Fibroblast of the aortic adventitia (primary cell): ENCODE measurements at regions not wholly inside any gene's neighbourhood (a gene's known extent, or its start where the extent isn't known, plus 50 kb on each side); places are given as distances from the start of the nearest gene placed in this dataset. TPM values are rescaled to one million over a fixed set of nuclear protein-coding genes. Genes with fewer than 3 reads are reported as not detected.

Experiments
- DNase-seq: peaks from one replicate; pipeline ENCODE4 v3.0.0-alpha.2; 2010; ENCODE audit warnings: low read depth
- H3K4me3 ChIP-seq: 2 replicates; pipeline ENCODE4 v1.5.1; 2011; ENCODE audit warnings: low read depth, mild to moderate bottlenecking, control low read depth, low read length, moderate library complexity
- small RNA-seq: library from RNA; depleted of rRNA; stranded (forward); fragments of <200 nt; gene quantifications from one replicate; pipeline ENCODE3, GENCODE V24; 2012
- TF ChIP-seq, protein P1 (sequence below): IDR thresholded peaks from 2 replicates; pipeline ENCODE4 v1.5.1; 2011; ENCODE audit warnings: mild to moderate bottlenecking, low read length, control low read depth, inconsistent platforms; ENCODE audit not compliant: insufficient read depth

DNA sequence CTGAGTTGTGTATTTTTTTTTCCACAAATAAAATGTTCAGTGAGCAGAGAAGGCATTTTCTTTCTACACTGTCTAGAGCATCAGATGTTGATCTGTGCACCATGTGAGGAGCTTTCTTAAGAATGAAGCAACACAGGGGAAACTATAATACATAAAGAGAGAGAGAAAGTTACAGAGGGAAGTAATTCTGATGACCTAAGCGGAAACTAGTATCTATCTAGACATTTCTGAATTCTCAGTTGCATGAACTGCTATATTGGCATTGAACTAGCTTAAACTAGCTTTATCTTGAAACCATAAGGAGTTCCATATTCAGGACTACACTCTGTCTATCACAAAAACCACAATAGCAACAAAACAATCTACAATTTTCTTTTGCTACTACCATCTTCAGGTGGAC is 822.4 kb downstream of the VGLL3 start:
- TF ChIP-seq, protein P1, sequence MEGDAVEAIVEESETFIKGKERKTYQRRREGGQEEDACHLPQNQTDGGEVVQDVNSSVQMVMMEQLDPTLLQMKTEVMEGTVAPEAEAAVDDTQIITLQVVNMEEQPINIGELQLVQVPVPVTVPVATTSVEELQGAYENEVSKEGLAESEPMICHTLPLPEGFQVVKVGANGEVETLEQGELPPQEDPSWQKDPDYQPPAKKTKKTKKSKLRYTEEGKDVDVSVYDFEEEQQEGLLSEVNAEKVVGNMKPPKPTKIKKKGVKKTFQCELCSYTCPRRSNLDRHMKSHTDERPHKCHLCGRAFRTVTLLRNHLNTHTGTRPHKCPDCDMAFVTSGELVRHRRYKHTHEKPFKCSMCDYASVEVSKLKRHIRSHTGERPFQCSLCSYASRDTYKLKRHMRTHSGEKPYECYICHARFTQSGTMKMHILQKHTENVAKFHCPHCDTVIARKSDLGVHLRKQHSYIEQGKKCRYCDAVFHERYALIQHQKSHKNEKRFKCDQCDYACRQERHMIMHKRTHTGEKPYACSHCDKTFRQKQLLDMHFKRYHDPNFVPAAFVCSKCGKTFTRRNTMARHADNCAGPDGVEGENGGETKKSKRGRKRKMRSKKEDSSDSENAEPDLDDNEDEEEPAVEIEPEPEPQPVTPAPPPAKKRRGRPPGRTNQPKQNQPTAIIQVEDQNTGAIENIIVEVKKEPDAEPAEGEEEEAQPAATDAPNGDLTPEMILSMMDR, result no peak
- DNase-seq, result no peak
- no peak overlapping the region for H3K4me3 ChIP-seq

- DNase-seq, result no peak
- no peak overlapping the region for H3K4me3 ChIP-seq
- TF ChIP-seq, protein P1, result no peak
These were observed 828.4 kb downstream of the VGLL3 start for GRCh38 chr3:86162521-86162920.

DNA sequence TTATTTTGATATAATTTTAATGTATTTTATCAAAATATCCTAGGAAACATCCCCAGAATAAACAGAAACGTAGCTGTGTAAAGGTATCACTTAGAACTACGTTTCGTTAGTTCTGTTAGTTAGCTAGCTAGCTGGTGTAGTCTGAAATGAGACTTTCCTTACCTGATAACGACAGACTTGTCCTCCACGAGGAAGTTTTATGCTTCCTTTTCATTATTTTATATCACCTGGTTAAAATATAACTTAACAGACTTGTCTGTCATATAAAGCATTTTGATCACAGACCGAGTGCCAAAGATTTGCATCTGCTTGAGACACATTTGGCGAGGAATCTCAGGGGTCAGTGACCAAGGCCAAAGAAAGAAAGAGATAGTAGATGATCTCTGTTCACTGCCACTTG is 829.5 kb downstream of the VGLL3 start:
- TF ChIP-seq, protein P1, result no peak
- no peak for DNase-seq
- no peak overlapping the region for H3K4me3 ChIP-seq

- DNase-seq, result no peak
- TF ChIP-seq, protein P1, result no peak
- H3K4me3 ChIP-seq, result no peak overlapping the region
These were observed 838.3 kb downstream of the VGLL3 start for GRCh38 chr3:86152620-86153019.

DNA sequence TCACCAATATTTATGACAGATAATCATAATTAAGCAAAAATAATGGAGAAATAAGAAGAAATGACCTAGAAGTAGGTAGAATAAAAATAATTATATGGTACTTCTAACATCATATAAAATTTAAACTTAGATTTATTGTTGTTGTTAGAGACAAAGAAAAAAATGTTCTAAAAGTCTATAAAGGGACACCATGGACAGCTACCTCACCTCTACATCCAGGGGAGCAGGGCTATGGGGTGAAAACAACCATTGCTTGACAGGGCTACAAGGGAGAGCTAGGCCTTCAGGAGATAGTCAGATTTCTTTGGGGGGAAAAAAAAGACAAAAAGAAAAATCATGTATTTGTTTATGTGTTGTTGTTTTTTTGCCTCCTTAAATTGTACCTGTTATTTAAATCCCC is 841.9 kb downstream of the VGLL3 start:
- TF ChIP-seq, protein P1, result no peak
- H3K4me3 ChIP-seq, result no peak overlapping the region
- DNase-seq, result no peak

DNA sequence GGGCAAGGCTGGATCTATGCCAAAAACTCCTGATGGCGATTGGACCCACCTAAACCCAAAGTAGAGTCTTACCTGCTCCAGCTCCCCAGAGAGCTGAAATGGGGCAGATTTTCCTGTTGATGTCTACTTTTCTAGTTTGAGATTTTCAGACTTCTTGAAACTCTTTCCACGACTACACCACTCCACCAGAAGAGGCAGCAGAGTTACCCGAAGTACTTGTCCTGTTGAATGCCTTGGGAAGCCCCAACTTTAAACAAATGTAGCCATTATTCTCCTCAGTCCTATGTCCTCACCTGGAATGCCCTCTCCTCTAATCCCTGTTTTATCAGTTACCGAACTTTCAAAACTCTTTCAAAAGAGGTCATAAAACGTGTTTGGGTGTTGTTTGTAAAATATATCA is 843.8 kb downstream of the VGLL3 start:
- H3K4me3 ChIP-seq, result no peak overlapping the region
- no peak for DNase-seq
- TF ChIP-seq, protein P1, result no peak

GRCh38 chr3:86126552-86126951 is 864.4 kb downstream of the VGLL3 start:
- TF ChIP-seq, protein P1, result no peak

More at GRCh38 chr3:86126552-86126951, 864.4 kb downstream of the VGLL3 start:
- DNase-seq, result no peak
- no peak overlapping the region for H3K4me3 ChIP-seq

Small RNA genes in the stretch of these regions (small RNA-seq; reads per million reads assigned to genes)
- gene AC108706.1 (not detected), gene RNU6-1129P (not detected)
